Activated CD8-positive, alpha-beta T cell treated with anti-CD3 and anti-CD28 coated beads for 36 hours (primary cell): ENCODE measurements at regions not wholly inside any gene's neighbourhood (a gene's known extent, or its start where the extent isn't known, plus 50 kb on each side); places are given as distances from the start of the nearest gene placed in this dataset.

Source experiments
- ATAC-seq: fragments of 200-7000 bp; cut with Tn5 transposase; one replicate; pipeline ENCODE4 v1.10.0; 2021; ENCODE audit warnings: mild to moderate bottlenecking, moderate library complexity
- CTCF ChIA-PET: fragments of 350-600 bp; sonication (Branson Sonifier 250); formaldehyde crosslinking; loops from one replicate; lab custom pipeline; 2021; ENCODE audit warnings: antibody characterized with exemption; lab: Charles Lee
- POLR2A ChIA-PET: fragments of 350-600 bp; sonication (Branson Sonifier 250); formaldehyde crosslinking; loops from one replicate; lab custom pipeline; 2021; ENCODE audit warnings: antibody characterized with exemption; lab: Charles Lee
- DNase-seq: peaks from one replicate; pipeline ENCODE4 v3.0.0-alpha.2; 2020
- H3K27ac Mint-ChIP-seq: one replicate; pipeline ENCODE4 v1.8.0; 2021; ENCODE audit warnings: mild to moderate bottlenecking, mixed read lengths
- H3K27me3 Mint-ChIP-seq: one replicate; pipeline ENCODE4 v1.8.0; 2021; ENCODE audit warnings: mixed read lengths
- H3K36me3 Mint-ChIP-seq: one replicate; pipeline ENCODE4 v1.8.0; 2021; ENCODE audit warnings: low read depth, mixed read lengths
- H3K4me1 Mint-ChIP-seq: one replicate; pipeline ENCODE4 v1.8.0; 2021; ENCODE audit warnings: low read depth, mixed read lengths
- H3K4me3 Mint-ChIP-seq: one replicate; pipeline ENCODE4 v1.8.0; 2021; ENCODE audit warnings: mild to moderate bottlenecking, moderate library complexity, mixed read lengths
- H3K9me3 Mint-ChIP-seq: one replicate; pipeline ENCODE4 v1.8.0; 2021; ENCODE audit warnings: mixed read lengths
- intact Hi-C: fragments of 100-400 bp; cut with micrococcal nuclease; formaldehyde crosslinking; loops from one replicate; pipeline ENCODE4 v1.10.0; 2022
- TF ChIP-seq, protein P1 (sequence below): fragments of 200-600 bp; IDR thresholded peaks from one replicate; pipeline ENCODE4 v1.8.0; 2022; ENCODE audit warnings: antibody characterized with exemption, mild to moderate bottlenecking

DNA sequence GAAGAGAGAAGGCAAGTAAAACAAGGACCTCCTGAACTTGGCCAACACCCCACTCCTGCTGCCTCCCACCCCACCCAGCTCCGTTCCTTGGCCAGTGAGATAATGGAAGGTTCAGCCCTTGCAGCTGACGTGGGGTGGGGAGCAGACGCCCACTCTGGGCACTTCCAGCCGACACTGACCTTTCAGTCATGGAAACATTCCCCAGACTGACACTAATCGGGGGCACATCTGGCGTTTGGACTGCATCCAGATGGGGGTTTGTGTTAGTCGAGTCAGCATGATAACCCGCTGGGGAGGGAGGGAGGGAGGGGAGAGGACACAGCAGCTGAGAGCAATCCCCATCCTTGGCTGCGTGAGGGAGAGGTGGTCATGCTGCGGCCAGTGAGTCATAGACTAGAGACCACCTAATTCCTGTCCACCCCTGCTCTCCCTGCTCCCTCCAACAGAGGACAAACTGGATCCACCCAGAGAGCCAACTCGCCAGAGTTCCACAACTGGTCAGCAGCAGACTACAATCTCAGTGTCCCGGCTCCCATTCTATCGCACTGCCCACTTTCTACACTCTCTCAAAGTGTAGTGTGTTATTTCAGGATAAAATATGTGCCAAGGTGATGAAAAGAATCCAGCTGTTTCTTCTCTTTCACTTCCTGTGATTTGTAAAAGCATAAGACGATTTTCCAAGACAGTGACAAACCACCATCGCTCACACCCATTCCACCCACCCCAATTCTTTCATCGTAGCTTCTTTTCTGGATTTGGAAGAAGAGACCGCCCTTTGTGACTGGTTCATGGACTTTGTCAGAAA, 115.4 kb upstream of the PKDCC start:
- TF ChIP-seq, protein P1, sequence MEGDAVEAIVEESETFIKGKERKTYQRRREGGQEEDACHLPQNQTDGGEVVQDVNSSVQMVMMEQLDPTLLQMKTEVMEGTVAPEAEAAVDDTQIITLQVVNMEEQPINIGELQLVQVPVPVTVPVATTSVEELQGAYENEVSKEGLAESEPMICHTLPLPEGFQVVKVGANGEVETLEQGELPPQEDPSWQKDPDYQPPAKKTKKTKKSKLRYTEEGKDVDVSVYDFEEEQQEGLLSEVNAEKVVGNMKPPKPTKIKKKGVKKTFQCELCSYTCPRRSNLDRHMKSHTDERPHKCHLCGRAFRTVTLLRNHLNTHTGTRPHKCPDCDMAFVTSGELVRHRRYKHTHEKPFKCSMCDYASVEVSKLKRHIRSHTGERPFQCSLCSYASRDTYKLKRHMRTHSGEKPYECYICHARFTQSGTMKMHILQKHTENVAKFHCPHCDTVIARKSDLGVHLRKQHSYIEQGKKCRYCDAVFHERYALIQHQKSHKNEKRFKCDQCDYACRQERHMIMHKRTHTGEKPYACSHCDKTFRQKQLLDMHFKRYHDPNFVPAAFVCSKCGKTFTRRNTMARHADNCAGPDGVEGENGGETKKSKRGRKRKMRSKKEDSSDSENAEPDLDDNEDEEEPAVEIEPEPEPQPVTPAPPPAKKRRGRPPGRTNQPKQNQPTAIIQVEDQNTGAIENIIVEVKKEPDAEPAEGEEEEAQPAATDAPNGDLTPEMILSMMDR = no peak
- ATAC-seq (no peak), DNase-seq (no peak)
- intact Hi-C loops = no loop called here
- POLR2A ChIA-PET = interaction anchor here (1.5 kb wide), 1 partner anchor 79 kb away, joined by 3 read pairs; no protein-coding TSS in a partner anchor
- Mint-ChIP-seq H3K4me3 (no peak overlapping the region), H3K27ac (no peak overlapping the region), H3K27me3 (peaks cover 5% of the 10 kb centered on the region), H3K4me1 (no peaks in the 10 kb centered on the region), H3K36me3 (no peaks in the 10 kb centered on the region), H3K9me3 (no peaks in the 10 kb centered on the region)
- CTCF ChIA-PET = no interaction called here

DNA sequence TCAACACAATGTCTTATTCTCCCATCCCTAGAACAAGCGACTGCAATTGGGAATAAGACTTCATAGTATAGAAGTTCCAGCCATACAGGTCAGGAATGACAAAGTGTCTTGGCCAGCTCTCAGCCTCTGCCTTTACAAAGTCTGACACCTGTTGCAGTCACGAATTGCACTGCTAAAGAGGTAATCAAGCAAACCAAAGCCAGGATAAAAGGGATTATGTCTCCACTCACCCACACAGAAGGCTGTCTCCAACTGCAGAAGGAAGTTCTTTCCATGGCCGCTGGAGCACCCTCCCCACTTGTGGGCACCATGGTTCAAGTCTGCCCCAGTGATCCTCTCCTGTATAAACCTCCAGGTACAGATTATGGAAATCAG, 114.8 kb upstream of the PKDCC start:
- POLR2A ChIA-PET = interaction anchor here (1.5 kb wide), 1 partner anchor 79 kb away, joined by 3 read pairs; no protein-coding TSS in a partner anchor
- no peaks in the 10 kb centered on the region for H3K9me3 Mint-ChIP-seq
- TF ChIP-seq, protein P1 = no peak

DNA sequence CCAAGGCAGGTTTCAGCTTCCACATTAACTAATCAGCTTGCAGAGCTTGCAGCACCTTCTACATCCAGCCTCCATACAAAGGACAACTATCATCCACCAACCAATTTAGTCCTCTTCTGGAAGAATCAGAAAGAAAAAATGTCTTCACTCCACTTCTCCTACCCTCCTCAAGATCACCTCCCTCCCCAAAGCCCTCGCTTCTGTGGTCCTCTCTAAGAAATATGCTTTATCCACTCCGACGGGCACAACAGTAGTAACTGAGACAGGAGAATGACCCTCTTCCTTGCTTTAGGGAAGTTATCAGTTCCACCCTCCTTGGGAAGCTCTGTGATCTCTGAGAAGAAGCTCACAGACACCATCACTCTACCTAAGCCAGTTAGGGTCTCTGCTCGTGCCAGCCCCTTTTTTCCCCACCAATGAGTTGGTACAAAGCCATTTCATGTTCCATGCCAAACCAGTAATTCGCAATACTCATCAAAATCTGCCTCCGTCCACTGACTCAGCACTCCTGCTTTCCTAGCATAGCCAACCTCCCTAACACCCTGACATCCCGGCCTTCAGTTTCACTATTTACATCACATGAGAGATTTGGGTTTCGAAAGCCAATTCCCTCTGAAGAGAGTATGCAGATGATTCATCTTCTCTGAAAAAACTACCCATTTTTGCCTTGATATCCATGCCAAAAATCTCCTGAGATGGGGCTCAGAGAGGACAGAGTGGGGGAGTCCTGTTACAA, 114.1 kb upstream of the PKDCC start:
- Mint-ChIP-seq H3K4me1 (no peaks in the 10 kb centered on the region), H3K27me3 (peaks cover 5% of the 10 kb centered on the region), H3K27ac (no peak overlapping the region), H3K9me3 (no peaks in the 10 kb centered on the region), H3K36me3 (no peaks in the 10 kb centered on the region), H3K4me3 (no peak overlapping the region)
- intact Hi-C loops = no loop called here
- no peak for ATAC-seq
- TF ChIP-seq, protein P1 = no peak
- no peak for DNase-seq
- ChIA-PET CTCF (no interaction called here), POLR2A (interaction anchor here (1.5 kb wide), 1 partner anchor 80 kb away, joined by 3 read pairs; no protein-coding TSS in a partner anchor)

More for the DNA sequence above, 114.8 kb upstream of the PKDCC start:
- no peaks in the 10 kb centered on the region for H3K36me3 Mint-ChIP-seq
- intact Hi-C loops = no loop called here
- no peak overlapping the region for H3K4me3 Mint-ChIP-seq
- ATAC-seq = no peak
- H3K27ac Mint-ChIP-seq = no peak overlapping the region
- H3K4me1 Mint-ChIP-seq = no peaks in the 10 kb centered on the region
- DNase-seq = no peak
- CTCF ChIA-PET = no interaction called here
- peaks cover 5% of the 10 kb centered on the region for H3K27me3 Mint-ChIP-seq

DNA sequence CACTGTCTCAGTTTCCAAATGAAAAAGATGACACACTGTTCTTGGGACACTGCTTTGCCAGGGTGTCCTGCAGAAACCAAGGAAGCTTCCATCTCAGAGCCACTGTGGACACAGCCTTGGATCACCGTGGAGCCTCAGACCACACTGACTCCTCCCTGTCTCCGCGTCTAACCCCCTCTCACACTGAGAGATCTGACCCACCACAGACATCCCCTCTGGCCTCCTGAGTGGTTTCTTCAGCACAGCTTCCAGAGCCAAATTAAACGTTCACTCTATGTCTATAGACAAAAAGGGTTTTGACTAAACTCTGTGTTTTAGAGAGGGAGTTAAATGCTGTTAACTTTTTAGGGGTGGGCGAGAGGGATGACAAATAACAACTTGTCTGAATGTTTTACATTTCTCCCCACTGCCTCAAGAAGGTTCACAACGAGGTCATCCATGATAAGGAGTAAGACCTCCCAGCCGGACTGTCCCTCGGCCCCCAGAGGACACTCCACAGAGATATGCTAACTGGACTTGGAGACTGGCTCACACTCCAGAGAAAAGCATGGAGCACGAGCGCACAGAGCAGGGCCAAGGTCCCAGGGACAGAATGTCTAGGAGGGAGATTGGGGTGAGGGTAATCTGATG, 113.4 kb upstream of the PKDCC start:
- ATAC-seq (no peak), DNase-seq (no peak)
- TF ChIP-seq, protein P1 = no peak
- Mint-ChIP-seq H3K27ac (no peak overlapping the region), H3K36me3 (no peaks in the 10 kb centered on the region), H3K27me3 (peaks cover 5% of the 10 kb centered on the region), H3K4me1 (no peaks in the 10 kb centered on the region), H3K9me3 (no peaks in the 10 kb centered on the region), H3K4me3 (no peak overlapping the region)
- ChIA-PET CTCF (no interaction called here), POLR2A (interaction anchor here (0.7 to 1.5 kb wide), 3 partner anchors 26 to 287 kb away, joined by 3 to 4 read pairs (median 3); no protein-coding TSS in a partner anchor)
- intact Hi-C loops = no loop called here
